ENCODE measurements at regions not wholly inside any gene's neighbourhood (a gene's known extent, or its start where the extent isn't known, plus 50 kb on each side); places are given as distances from the start of the nearest gene placed in this dataset.

DNA sequence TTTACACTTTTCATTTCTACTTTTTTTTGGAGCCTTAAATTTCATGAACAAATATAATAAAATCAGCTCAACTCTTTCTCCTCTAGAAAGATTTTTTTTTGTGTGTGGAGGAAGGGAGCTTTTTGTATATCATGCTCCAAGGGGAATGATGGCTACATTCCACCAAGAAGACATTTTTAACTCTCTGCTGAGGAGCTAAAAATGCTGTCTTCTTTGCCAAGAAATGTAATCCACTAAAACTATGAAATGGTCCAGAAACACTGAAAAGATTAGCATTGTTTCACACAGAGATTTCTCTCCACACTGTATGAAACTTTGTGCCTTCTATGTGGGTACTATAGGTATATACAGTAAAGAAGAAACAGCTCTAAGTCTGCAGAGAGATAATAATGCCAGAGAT, 74.1 kb upstream of the ANK3 start:
- TF ChIP-seq CTCF (IDR thresholded peaks at IDR 0.05; ENCODE audit: low read depth, low read length) (no peak), EZH2phosphoT487 (IDR thresholded peaks at IDR 0.05; ENCODE audit: low read depth) (no peak)
